ENCODE measurements at regions not wholly inside any gene's neighbourhood (a gene's known extent, or its start where the extent isn't known, plus 50 kb on each side); places are given as distances from the start of the nearest gene placed in this dataset.

- no peak for DNase-seq (ENCODE audit: low read depth, low spot score)
- H3K27ac ChIP-seq, result no peak overlapping the region
Measured at GRCh38 chr11:15575409-15575808, 460.7 kb downstream of the INSC start.

GRCh38 chr11:15576769-15577168 lies 462.0 kb downstream of the INSC start:
- no peak for DNase-seq (ENCODE audit: low read depth, low spot score)
- no peak overlapping the region for H3K27ac ChIP-seq

- no peak overlapping the region for H3K27ac ChIP-seq
- DNase-seq (ENCODE audit: low read depth, low spot score), result no peak
Measured at GRCh38 chr11:15577519-15577918, 462.8 kb downstream of the INSC start.

GRCh38 chr11:15579287-15580001 lies 464.7 kb downstream of the INSC start:
- no peak overlapping the region for H3K27ac ChIP-seq
- no peak for DNase-seq (ENCODE audit: low read depth, low spot score)

- no peak overlapping the region for H3K27ac ChIP-seq
- DNase-seq (ENCODE audit: low read depth, low spot score), result no peak
Measured at GRCh38 chr11:15580056-15580774, 465.5 kb downstream of the INSC start.

DNA sequence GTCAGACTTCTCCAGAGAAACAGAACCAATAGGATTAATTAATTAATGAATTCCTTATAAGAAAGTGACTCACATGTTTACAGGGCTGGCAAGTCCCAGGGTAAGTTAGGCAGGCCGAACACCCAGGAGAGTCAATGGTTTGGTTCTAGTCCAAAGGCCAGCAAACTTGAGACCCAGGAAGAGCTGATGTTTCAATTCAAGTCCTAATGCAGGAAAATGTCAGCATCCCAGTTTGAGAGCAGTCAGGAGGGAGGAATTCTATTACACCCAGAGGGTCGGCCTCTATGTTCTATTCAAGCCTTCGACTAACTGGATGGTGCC lies 466.0 kb downstream of the INSC start:
- no peak overlapping the region for H3K27ac ChIP-seq
- DNase-seq (ENCODE audit: low read depth, low spot score), result no peak

GRCh38 chr11:15584158-15584557 lies 469.4 kb downstream of the INSC start:
- DNase-seq (ENCODE audit: low read depth, low spot score), result no peak
- H3K27ac ChIP-seq, result no peak overlapping the region

DNA sequence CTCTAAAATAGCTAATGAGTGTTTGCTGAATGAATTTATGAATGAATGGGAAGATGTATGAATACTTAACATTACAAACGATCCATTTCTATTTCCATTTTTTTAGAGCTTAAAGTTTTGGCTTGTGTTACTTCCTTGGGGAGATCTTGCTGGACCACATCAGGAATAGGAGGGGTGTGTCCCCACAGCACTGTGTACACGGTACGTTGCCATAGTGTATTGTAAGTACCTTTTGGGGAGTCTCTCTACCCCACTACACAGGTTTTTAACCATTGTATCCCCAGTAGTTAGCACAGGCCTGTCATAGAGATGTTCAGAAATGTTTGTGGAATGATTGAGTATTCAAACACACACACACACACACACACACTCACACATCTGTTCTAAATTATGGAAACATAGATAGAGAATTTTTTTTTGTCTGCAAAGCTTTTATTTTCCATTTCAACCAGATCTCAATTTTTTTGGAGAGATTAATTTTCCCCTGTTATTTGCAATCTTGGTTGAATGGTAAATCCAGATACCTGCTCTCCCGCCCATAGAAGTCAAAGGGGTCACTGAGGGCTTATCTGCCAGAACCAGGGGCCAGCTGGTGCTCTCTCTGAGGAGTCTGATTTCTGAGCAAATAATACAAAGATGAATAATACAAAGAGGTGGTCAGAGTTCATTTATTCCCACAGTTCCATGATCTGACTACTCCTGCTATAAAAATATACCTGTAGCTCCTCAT lies 471.0 kb downstream of the INSC start:
- H3K27ac ChIP-seq, result no peak overlapping the region
- DNase-seq (ENCODE audit: low read depth, low spot score), result no peak

DNA sequence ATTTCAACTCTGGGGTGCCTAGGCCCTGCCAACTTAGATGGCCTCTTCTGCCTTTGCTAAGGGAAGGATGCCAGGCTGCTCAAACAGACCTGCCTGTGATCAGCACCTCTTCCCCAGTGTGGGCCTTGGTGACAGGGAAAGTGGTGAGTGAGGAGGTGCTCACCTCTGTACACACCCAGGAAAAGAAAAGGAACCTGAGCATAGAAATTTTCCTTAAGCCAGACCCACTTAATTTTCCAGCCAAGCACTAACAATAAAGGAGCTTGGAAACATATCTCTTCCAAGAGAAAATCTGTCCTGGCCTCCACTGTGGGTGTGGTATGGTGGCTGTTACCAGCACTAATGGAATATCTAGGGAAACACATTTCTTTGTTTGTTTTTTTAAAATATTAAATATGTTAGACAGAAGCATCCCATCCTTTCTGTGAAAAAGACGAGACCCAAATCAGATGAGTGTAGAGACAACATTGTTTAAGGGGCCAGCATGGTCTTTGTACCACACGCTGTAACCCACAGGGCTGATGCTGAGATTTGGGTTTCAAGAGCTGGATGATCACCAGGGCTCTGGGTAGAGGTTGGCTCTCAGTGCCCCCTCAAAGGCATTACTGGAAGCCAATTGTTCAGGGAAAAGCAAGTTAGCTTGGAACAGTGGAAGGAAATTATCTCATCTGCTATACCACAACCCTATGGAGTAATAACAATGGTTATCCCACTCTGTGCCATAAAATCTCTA lies 472.2 kb downstream of the INSC start:
- no peak overlapping the region for H3K27ac ChIP-seq
- no peak for DNase-seq (ENCODE audit: low read depth, low spot score)

GRCh38 chr11:15589070-15589626 lies 474.4 kb downstream of the INSC start:
- H3K27ac ChIP-seq, result no peak overlapping the region
- DNase-seq (ENCODE audit: low read depth, low spot score), result no peak

DNA sequence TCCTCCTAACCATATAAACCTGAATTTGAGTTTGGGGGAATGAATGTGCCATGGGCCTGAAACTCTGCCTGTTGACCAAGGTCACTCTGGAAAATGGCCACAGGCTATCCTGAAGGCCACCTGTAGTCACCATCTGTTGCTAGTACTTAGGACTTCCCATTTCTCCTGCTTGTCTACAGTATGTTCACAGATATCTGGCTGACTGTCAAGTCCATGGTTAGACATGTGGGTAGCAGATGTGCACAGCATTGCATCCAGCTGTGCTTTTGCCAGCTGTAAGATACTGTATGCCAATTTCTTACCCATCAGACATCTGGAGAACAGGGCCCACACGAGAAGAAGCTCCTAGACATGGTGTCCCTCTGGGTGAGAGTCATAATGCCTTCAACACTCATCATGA lies 475.4 kb downstream of the INSC start:
- no peak for DNase-seq (ENCODE audit: low read depth, low spot score)
- H3K27ac ChIP-seq, result no peak overlapping the region

- DNase-seq (ENCODE audit: low read depth, low spot score), result no peak
Measured at GRCh38 chr11:15591112-15591537, 476.4 kb downstream of the INSC start.

GRCh38 chr11:15594607-15595006 lies 479.9 kb downstream of the INSC start:
- no peak for DNase-seq (ENCODE audit: low read depth, low spot score)

More at GRCh38 chr11:15591112-15591537, 476.4 kb downstream of the INSC start:
- no peak overlapping the region for H3K27ac ChIP-seq

DNA sequence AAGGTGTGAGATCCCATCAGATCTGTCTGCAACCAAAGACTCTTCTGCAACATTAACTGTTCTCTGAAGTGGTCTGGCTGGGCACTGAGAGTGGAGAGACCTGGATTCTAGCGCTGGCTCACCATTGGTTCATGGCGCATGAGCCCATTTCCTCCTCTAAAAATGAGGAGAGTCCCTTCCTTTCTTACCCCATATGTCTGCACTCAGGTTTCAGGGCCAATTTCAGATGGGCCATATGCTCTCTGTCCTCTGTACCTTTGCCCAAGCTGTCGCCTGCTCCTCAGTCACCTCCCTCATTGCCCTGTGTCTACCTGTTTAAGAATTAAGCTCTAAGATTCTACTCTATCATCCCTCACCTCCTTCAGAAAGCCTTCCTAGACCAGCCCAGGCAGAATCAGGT lies 484.7 kb downstream of the INSC start:
- no peak overlapping the region for H3K27ac ChIP-seq
- DNase-seq (ENCODE audit: low read depth, low spot score), result no peak

More at GRCh38 chr11:15594607-15595006, 479.9 kb downstream of the INSC start:
- no peak overlapping the region for H3K27ac ChIP-seq

- DNase-seq (ENCODE audit: low read depth, low spot score), result no peak
- H3K27ac ChIP-seq, result no peak overlapping the region
Measured at GRCh38 chr11:15602047-15602446, 487.3 kb downstream of the INSC start.

- H3K27ac ChIP-seq, result no peak overlapping the region
- no peak for DNase-seq (ENCODE audit: low read depth, low spot score)
Measured at GRCh38 chr11:15602785-15603567, 488.3 kb downstream of the INSC start.

GRCh38 chr11:15605094-15605493 lies 490.4 kb downstream of the INSC start:
- DNase-seq (ENCODE audit: low read depth, low spot score), result no peak
- H3K27ac ChIP-seq, result no peak overlapping the region

DNA sequence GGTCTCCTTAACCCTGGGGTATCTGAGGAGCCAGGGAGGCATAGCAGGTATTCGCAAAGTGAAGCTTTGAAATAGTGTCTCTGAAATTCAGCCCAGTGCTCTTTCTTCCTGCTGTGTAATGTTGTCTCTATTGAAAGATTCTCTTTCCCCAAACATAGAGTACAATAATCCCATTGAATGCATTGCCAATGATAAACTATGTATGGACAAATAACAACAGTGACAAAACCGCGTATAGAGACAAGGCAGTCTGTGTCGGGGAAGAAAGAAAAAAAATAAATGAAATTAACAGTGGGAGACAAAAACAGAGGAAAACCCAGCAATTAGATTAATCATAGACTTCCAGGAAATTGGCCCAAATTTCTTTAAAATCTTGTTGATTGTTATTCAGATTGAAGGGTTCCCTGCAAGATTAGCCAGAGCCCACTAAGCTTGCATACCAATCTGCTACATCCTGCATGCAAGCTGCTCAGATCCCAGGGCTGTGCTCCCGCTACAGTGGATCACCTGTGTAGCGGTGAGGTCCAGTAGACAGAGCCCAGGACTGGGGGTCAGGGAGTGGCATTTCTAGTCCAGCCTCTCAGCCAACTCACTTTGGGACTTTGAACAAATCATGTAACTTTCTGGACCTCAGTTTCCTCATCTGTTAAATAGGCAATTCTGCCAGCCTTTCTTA lies 492.8 kb downstream of the INSC start:
- DNase-seq (ENCODE audit: low read depth, low spot score), result no peak
- no peak overlapping the region for H3K27ac ChIP-seq

DNA sequence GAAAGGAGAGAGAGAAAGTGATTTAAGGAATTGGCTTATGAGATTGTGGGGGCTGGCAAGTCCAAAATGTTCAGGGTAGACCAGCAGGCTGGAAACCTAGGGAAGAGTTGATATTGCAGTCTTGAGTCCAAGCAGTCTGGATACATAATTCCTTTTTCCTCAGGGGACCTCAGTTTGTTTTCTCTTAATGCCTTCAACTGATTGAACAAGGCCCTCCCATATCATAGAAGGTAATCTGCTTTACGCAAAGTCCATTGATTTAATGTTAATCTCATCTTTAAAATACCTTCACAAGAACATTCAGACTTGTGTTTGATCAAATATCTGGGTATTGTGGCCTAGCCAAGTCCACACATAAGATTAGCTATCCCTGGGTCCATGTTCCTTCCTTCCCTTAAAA lies 494.7 kb downstream of the INSC start:
- DNase-seq (ENCODE audit: low read depth, low spot score), result no peak
- no peak overlapping the region for H3K27ac ChIP-seq

Data from epithelial cell of prostate (primary cell).